T-helper 17 cell (primary cell): ENCODE measurements at regions not wholly inside any gene's neighbourhood (a gene's known extent, or its start where the extent isn't known, plus 50 kb on each side); places are given as distances from the start of the nearest gene placed in this dataset.

Experiments used
- ATAC-seq: fragments of 150-1000 bp; cut with Tn5 transposase; 2 replicates; pipeline ENCODE4 v1.10.0; 2021; ENCODE audit warnings: mild to moderate bottlenecking, moderate library complexity
- DNase-seq, 3 donors: peaks; one replicate each; pipeline versions ENCODE4 v3.0.0 to v3.0.0-alpha.2; 2020 to 2021
- H3K9me3 ChIP-seq: one replicate; pipeline ENCODE4 v1.7.0; 2013; ENCODE audit warnings: low read length, mild to moderate bottlenecking; ENCODE audit not compliant: control insufficient read depth, poor library complexity, severe bottlenecking
- H3K27ac Mint-ChIP-seq: one replicate; pipeline ENCODE4 v1.8.0; 2022; ENCODE audit warnings: mild to moderate bottlenecking, moderate library complexity, mixed read lengths
- H3K27me3 Mint-ChIP-seq: one replicate; pipeline ENCODE4 v1.8.0; 2022; ENCODE audit warnings: mixed read lengths
- H3K36me3 Mint-ChIP-seq: one replicate; pipeline ENCODE4 v1.8.0; 2022; ENCODE audit warnings: low read depth, mixed read lengths
- H3K4me1 Mint-ChIP-seq: one replicate; pipeline ENCODE4 v1.8.0; 2022; ENCODE audit warnings: mild to moderate bottlenecking, mixed read lengths
- H3K4me3 Mint-ChIP-seq: one replicate; pipeline ENCODE4 v1.8.0; 2022; ENCODE audit warnings: mild to moderate bottlenecking, moderate library complexity, mixed read lengths

GRCh38 chrX:151476604-151477303 lies 79.7 kb downstream of the VMA21 start:
- ATAC-seq = no peak
- no peaks in the 10 kb centered on the region for H3K9me3 ChIP-seq
- H3K27me3 Mint-ChIP-seq = peaks cover 8% of the 10 kb centered on the region
- H3K27ac Mint-ChIP-seq = no peak overlapping the region
- no peak for DNase-seq
- H3K4me1 Mint-ChIP-seq = no peaks in the 10 kb centered on the region
- H3K36me3 Mint-ChIP-seq = no peaks in the 10 kb centered on the region
- no peak overlapping the region for H3K4me3 Mint-ChIP-seq

GRCh38 chrX:151478058-151478457 lies 81.1 kb downstream of the VMA21 start:
- Mint-ChIP-seq H3K4me1 (no peaks in the 10 kb centered on the region), H3K27me3 (peaks cover 8% of the 10 kb centered on the region), H3K36me3 (no peaks in the 10 kb centered on the region), H3K27ac (no peak overlapping the region), H3K4me3 (no peak overlapping the region)
- ATAC-seq (no peak), DNase-seq (no peak)
- no peaks in the 10 kb centered on the region for H3K9me3 ChIP-seq

- no peaks in the 10 kb centered on the region for H3K9me3 ChIP-seq
- Mint-ChIP-seq H3K4me3 (no peak overlapping the region), H3K27ac (no peak overlapping the region), H3K4me1 (no peaks in the 10 kb centered on the region), H3K36me3 (no peaks in the 10 kb centered on the region), H3K27me3 (no peaks in the 10 kb centered on the region)
- ATAC-seq = peak; percentile 45
- DNase-seq = no peak
These were observed 74.8 kb upstream of the PASD1 start for GRCh38 chrX:151488677-151489076.

GRCh38 chrX:151505796-151506195 lies 57.7 kb upstream of the PASD1 start:
- H3K27me3 Mint-ChIP-seq = peaks cover 22% of the 10 kb centered on the region
- H3K36me3 Mint-ChIP-seq = peaks cover 5% of the 10 kb centered on the region
- DNase-seq (no peak), ATAC-seq (no peak)
- H3K27ac Mint-ChIP-seq = no peak overlapping the region
- no peak overlapping the region for H3K4me3 Mint-ChIP-seq
- H3K4me1 Mint-ChIP-seq = no peaks in the 10 kb centered on the region
- H3K9me3 ChIP-seq = no peaks in the 10 kb centered on the region

GRCh38 chrX:151510203-151510602 lies 53.3 kb upstream of the PASD1 start:
- Mint-ChIP-seq H3K27ac (no peak overlapping the region), H3K4me3 (no peak overlapping the region), H3K4me1 (no peaks in the 10 kb centered on the region), H3K36me3 (peaks cover 3% of the 10 kb centered on the region), H3K27me3 (peaks cover 22% of the 10 kb centered on the region)
- ATAC-seq = no peak
- DNase-seq = no peak
- H3K9me3 ChIP-seq = no peaks in the 10 kb centered on the region

- H3K27me3 Mint-ChIP-seq = peaks cover 14% of the 10 kb centered on the region
- DNase-seq (no peak), ATAC-seq (no peak)
- H3K36me3 Mint-ChIP-seq = peaks cover 3% of the 10 kb centered on the region
- H3K4me3 Mint-ChIP-seq = no peak overlapping the region
- H3K4me1 Mint-ChIP-seq = peaks cover 2% of the 10 kb centered on the region
- H3K9me3 ChIP-seq = no peaks in the 10 kb centered on the region
- H3K27ac Mint-ChIP-seq = no peak overlapping the region
These were observed 50.0 kb upstream of the PASD1 start for GRCh38 chrX:151513472-151513871.
